Mammary epithelial cell (primary cell): ENCODE measurements at regions not wholly inside any gene's neighbourhood (a gene's known extent, or its start where the extent isn't known, plus 50 kb on each side); places are given as distances from the start of the nearest gene placed in this dataset.

Experiments used
- CTCF ChIP-seq, 2 donors: IDR thresholded peaks in 1 of 2; conservative IDR thresholded peaks in 1 of 2; 2 replicates each; pipeline ENCODE4 v1.5.1; 2011 to 2012; ENCODE audit warnings: inconsistent platforms in 2 of 2, low read length in 2 of 2, mild to moderate bottlenecking in 2 of 2, control low read depth in 1 of 2, low read depth in 1 of 2; ENCODE audit not compliant: insufficient read depth in 1 of 2; ENCODE audit errors: extremely low read depth in 1 of 2
- EZH2 ChIP-seq: IDR thresholded peaks from 2 replicates; pipeline ENCODE4 v1.6.1; 2012; ENCODE audit warnings: low read length, inconsistent platforms, borderline replicate concordance

- TF ChIP-seq CTCF (conservative IDR thresholded peaks at IDR 0.05 in 1 of 2, IDR thresholded peaks at IDR 0.05 in 1 of 2; ENCODE audit: extremely low read depth in 1 of 2, insufficient read depth in 1 of 2, low read depth in 1 of 2, low read length in 2 of 2): no peak
- TF ChIP-seq EZH2: no peak
Measured at GRCh38 chrX:53795576-53795975, 109.1 kb upstream of the HUWE1 start.
